ENCODE measurements at regions not wholly inside any gene's neighbourhood (a gene's known extent, or its start where the extent isn't known, plus 50 kb on each side); places are given as distances from the start of the nearest gene placed in this dataset.
"Not testable (repeated sequence)": the region's sequence is repeated elsewhere in the genome, so short reads cannot be mapped to it uniquely, and the experiment has no call there.

DNA sequence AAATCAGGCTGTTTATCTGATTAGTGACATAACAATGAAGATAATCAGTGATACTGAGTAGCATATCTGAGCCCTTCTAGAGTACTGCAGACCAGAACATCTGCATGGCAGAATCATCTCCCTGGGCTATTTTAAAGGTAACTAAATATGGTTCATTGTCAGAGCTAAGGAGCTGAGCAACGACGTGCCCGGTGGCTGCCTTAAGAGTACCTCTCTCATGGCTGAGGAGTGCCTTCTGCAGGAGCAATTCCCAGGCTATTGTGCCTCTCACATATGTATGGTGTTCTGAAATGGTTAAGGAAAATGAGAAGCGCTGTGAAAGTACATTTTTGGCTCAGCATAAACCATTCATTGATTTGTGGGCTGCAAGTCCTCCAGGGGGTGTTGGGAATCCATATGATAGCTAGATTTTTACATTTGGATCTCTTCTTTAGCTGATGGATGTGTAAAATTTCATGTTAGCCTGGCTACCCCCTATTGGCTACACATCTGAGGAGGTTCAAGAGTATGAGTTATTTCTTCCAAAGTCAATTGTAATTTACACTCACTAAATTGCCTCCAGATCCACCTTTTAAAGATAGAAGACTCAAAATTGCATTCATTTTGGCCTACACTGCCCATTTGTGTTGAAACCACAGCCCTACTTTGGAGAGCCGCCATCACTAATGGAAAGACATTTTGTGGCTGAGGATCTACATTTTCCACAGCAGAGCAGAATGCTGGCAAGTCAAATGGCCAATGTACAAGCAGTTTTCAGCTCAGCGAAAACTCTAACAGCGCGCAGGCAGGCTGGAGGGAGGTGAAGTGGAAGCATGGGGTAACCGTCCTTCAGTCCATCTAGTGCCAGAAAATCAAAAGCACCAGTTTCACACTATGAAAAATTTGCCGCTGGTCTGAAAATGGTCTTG lies 198.0 kb downstream of the SIM1 start:
- DNase-seq = no peak

DNA sequence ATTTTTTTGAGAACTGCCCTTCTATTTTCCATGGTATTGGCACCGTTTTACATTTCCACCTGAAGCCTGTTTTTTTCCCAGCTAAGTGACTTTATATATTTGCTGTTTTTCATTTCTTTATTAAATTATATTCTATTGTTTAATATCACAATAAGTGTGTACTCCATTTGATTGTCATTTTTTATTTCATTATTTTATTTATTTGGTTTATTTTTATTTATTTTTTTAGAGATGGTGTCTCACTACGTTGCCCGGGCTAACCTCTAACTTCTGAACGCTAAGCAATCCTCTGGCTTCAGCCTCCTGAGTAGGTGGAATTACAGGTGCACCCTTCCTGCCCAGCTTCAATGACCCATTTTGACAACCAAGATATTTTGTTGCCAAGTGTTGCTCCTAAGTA lies 202.6 kb downstream of the SIM1 start:
- DNase-seq = no peak

DNA sequence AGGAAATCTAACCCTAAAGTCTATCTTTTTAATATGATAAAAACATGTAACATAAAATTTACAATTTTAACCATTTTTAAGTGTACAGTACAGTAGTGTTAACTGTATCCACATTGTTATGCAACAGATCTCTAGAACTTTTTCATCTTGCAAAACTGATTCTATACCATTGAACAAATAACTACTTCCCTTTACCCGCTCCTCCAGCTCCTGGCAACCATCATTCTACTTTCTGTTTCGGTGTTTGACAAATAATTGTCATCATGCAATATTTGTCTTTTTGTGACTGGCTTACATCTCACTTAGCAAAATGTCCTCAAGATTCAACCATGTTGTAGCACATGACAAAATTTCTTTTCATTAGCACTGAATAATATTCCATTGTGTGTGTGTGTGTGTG lies 203.2 kb downstream of the SIM1 start:
- DNase-seq = no peak

DNA sequence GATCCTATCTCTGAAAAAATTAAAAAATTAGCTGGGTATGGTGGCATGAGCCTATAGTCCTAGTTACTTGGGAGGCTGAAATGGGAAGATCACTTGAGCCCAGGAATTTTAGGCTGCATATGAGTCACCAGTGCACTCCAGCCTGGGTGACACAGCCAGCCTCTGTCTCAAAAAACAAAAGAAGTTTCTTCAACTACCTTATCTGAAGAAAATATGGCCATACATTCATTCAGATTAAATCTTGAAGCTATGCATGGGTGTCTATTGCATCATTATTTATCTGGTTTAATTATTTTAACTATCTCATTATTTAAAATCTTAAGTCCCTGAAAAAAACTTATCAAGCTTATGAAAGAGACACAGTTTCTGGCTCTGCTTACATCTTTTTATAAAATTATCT lies 204.1 kb downstream of the SIM1 start:
- DNase-seq = no peak

DNA sequence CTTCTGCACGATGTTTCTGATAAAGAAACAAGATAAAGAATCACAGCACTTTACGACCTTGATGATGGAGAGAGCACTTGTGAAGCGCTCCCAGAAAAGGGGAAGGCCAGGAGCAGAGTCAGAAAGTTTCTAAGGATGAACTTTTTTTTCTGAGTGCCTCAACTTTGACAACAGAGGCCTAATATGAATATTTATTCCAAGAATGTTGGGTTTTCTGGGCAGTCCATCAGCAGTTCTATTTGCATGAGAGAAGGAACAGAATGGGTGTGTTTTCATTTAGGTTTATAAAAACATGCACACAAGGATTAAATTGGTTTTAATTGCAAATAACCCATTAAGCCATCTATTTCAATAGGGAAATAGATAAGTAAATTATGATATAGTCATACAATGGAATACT lies 204.9 kb downstream of the SIM1 start:
- DNase-seq = no peak

DNA sequence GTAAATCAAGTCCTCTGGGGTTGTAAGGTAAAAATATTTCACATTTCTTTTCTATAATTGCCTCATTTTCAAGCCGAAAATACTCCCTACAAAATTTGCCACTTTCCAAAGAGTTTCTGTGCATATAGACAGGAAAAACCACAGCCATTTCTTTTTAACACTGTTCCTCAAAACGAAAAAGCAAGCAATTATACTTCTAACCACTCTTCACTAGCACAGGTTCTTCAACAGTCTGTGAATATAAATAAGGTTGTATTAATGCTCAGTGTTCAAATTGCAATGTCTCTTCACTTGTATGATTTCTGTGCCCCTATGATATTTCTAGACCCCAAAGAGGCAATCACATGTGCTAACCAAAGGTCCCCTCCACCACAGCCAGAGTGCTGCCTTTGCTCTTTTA lies 206.0 kb downstream of the SIM1 start:
- DNase-seq = no peak

DNA sequence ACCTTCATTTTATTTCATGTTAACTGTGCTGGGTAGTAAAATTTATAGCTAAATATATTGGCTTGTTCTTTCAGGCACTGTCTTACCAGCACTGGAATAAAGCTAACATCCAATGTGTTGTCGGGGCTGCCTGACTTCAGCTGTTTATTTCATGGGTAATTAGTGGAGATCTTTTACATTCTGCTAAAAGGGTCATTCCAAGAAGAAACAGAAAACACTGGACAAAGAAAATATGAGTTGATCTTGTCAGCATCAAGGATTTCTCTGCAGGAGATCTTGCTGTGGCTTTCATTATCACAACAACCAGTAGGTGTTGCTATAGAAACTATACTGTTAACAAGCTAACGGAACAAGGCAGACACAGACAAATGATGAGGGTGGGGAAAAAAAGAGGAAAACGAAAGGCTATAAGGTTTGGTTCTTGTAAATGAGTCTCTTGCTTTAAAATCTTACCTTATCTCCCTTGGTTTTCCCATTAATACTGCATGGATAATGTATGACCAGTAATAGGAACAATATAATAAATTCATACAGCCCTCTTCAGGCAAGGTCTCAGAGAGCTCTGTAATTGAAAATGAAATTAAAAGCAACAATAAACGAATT lies 206.8 kb downstream of the SIM1 start:
- DNase-seq = no peak

DNA sequence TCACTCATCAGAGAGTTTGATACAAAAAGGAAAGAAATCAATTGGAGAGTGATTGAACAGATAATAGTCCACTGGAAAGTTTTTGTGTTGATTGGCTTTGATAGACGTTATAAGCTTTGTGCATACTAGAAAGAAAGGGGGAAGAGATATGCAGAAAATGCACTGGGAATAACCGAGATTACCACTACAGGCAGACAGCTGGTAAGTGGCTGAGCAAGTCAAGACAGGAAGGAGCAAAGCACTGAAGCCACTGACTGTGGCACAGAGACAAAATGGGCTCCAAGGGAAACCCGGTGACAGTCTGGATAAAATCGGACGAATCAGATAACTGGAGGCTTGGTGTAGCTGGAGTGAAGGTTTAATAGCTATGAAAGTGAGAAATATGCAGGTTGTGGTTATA lies 209.0 kb downstream of the SIM1 start:
- DNase-seq = no peak

DNA sequence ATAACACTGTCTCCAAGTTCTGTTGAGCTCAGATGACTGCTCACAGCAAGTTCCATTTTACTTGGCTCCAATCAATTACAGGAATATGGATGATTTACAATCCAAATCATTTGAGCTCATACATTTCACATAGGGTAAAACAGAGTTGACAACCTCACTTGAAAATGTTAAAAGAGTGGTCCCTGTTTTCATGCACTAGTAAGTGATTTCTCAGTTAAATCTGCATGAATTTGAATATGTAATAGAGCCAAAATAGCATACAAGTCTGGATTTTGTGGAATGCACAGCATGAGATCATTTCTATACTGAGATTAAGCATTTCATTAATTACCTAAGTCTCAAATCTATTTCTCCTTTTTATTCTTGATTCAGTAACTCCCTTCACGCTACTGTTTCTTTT lies 217.6 kb downstream of the SIM1 start:
- no peak for DNase-seq

DNA sequence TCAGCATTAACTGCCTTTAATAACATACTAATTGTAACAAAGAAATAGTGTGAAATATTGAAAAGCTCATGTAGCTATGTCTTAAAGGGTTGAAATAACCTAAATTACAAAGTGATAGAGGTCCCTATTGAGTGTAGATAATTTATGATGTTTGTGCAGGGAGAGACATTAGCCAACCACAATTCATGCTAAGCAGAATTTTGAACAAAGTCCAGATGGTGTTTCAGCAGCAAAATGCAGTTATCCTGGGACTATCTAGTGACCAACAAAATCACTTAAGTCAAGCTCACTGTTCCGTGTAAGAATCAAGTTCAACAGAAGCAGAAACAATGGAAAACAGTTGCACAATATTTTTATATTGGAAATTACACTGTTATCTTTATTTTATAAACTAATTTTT lies 218.5 kb downstream of the SIM1 start:
- no peak for DNase-seq

DNA sequence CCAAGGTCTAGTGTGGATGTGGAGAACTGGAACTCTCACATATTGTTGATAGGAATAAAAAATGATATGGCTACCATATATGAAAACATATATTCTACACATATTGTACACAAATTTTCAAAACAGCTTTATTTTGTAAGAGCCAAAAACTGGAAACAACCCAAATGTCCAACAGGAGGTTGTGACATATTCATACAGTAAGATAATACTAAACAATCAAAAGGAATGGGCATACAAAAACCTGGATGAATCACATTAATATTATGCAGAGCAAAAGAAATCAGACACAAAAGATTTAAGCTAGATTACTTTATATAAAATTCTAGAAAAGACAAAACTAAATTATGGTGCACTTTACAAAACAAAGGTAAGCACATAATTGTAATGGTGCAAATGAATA lies 223.9 kb downstream of the SIM1 start:
- DNase-seq = no peak

DNA sequence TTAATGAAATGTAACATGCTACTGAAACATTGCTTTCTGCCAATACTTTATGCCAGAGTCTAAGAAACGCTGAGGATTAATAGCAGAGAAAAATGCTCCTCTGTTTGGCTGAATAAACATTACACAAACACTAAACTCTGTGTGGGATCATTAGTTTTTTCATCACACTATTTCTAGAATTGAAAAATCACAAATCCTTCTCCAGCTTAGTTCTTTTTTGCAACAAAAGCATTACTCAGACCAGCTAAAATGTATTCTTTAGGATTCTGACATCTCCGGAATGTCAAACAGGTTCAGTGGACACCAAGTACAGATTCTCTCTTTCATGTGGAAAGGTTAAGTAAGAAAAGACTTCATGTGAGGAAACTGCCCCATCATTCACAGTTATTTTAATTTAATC lies 226.9 kb downstream of the SIM1 start:
- DNase-seq = no peak

DNA sequence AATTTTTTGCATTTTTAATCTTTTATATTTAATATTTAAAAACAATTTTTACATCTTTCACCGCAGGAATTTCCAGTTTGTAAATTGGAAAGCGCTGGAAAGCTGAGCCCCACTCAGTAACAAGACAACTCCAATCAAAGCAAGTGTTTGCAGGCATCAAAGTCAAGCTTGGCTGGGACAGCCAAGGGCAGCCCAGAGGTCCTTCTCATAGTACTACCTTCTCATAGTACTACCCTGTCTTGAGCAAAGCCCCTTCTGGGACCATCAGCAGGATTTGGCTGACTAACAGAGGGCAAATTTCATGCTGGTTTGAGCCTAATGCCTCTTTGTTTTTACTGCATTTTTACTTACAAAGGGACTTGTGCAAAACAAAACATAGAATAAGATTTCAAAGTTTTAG lies 228.3 kb downstream of the SIM1 start:
- DNase-seq = no peak

DNA sequence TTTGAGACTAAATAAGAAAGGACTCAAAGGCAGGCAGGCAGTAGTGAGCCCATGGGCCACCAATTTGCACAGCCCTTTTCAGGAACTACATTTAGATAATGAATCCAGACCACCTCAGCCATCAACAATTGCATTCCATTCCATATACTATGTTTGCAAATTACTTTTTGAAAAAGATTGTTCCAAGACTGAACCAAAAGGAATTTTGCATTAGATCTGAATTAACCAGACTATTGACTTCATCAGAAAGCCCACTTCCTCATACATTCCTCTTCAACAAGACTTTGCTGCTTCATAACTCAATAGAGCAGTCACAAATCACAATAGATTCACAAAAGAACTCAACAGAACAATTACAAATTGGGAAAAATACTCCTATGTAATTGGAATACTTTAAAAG lies 229.1 kb downstream of the SIM1 start:
- DNase-seq = no peak

DNA sequence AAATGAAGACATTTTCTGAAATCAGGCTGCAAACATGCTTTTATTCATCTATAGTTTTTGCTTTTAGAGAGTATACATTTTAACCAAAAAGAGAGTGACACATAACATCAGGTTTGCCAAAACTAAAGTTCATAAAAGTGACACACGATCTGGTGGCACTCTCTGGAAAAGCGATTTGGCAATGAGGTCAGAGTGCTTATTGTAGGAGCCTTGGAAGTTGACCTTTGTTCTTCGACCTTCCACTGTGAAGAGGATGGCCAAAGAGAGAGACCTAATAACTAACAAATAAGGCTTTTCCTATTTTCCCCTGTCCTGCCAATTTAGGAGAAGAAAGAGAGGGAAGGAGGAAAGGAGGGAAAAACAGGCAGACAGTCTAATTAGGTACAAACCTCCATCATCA lies 230.1 kb downstream of the SIM1 start:
- no peak for DNase-seq

DNA sequence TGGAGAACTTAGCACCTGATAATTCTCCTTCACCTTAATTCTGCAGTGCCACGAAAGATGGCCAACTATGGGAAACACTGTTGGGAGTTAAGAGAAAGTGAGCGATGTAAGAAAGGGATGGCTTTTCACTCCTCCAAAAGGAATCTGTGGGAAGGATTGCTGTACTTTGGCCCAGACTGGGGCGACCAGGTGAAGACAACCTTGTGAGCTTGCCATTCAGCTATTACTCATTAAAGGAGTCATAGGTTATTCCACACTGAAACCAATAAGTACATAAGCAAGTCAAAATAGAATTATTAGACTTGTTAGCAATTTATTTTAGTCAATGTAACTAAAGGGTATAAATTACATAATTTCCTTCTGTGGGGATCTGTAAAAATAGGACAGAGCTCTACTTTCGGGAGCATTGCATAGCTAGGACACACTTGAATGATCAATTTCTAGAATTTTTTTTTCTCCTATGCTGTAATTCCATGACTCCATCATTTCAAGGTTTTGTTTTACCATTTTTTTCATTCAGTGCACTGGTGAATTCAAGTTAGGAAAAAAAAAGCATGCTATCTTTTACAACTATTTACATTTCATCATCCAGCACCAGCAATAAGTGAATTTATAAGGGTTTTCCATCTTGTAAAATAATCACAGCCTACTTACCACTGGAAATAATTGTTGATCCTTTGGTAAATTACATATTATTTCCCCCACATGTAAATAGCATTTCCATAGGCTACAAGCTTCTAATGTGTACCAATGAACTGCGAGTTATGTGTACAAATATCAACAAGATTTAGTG lies 231.7 kb downstream of the SIM1 start:
- DNase-seq = no peak

DNA sequence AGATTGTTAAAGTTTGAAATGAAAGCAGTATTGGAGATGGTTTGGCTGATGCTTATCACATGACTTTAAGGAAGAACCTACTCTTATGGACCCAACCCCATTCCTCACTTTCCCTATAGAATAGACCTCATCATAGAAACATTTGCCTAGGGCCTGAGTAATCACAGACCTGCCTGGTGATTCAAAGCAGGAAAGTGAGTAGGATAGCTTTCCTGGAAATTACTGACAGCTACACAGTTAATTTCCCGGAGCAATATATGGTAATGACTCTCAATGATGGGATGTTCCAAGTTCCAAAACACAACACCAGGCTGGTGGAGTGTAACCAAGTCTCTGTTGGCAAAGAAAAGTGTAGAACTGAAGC lies 233.8 kb downstream of the SIM1 start:
- no peak for DNase-seq

DNA sequence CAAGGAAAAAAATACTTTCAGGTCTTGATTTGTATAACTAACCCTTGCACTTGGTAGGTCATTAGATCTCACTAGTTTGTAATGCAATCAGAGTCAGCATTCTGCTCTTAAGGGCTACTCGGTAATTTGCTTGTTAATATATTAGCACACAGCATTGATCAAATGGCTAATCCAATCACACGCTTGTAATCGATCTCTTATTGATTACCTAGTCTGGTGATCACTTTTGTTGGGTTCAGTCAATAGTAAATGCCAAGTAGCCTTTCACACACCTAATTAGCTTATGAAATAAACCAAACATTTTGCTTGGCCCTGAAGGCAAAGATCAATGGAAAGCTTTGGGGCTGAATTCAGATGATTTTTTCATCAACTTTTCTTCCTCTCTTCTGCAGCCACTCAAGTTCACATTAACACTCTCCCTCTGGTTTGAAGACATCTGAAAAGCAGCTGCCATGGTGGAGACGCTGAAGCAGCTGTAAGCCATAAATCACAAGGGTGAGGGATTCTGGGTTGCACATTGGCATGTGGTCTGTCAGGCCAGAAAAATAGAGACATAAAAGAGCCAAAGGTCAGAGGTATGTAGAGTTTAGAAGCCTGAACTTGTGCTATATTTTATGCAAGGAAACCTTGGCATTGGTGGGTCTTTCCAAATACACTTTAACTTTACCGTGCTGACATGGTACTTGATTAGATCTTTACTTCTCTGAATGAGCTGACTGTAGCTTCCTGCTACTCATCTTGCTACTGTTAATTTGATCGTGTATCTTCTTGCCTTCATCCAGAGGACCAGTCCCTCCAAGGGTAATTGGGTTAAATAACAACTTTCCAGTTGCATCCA lies 234.4 kb downstream of the SIM1 start:
- DNase-seq = no peak

DNA sequence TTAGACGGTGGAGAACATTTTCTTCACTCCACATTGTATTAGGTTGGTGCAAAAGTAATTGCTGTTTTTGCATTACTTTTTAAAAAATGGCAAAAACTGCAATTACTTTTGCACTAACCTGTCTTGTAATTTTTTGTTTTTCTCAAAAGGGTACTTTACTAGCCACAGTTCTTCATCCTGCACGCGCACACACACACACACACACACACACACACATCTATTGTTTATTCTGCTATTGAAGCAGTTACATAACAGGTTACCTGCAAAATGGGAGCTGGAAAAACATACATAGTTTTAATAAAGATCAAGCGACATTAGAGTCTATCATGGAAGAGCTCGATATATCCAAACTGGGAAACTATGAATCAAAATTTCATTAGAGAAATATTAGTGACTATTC lies 235.2 kb downstream of the SIM1 start:
- DNase-seq = no peak

DNA sequence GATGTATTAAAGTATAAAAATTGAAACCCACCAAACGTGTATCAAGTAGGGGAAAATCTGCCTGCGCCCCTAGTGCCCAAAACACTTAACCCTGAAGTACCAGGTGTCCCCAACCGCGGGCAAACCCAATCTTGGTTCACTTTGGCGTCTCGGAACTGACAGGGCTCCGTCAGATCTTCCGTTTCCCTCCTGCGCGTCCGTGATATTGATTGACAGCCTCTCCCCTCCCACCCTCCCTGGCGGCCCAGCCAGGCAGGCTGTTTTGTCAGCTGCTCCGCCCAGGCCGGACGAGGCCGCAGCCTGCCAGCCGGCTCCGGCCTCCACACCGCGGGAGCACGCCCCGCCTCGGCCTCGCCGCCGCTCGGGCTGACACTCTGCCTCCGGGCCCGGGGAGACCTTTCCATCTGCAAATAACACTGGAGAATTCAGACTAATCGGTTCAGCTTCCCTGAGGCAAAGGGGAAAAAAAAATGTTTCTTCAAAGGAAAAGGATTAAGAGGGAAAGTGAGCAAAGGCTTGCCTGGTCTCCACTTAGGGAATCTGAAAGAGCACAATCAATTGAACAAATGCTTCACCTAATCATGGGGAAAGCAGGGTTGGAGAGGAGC lies 234.9 kb upstream of the MCHR2 start:
- peak; percentile 33 for DNase-seq

DNA sequence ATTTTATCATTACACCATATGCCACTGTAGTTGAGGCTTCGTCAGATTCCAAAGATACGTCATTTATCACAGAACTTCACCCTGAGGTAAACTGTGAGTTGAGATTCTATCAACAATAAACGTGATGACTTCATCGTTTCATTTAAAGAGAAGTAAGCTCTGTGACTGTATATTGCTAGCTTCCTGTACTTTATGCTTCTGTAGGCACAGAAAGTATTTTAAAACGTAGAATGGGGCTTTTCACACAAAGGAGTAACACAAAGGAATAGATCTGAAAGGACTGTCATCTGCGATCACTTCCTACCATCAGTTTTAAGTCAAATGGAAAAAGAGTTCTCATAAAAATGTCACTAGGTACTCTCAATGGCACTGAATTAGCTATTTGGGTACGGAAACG lies 234.4 kb upstream of the MCHR2 start:
- DNase-seq = no peak

DNA sequence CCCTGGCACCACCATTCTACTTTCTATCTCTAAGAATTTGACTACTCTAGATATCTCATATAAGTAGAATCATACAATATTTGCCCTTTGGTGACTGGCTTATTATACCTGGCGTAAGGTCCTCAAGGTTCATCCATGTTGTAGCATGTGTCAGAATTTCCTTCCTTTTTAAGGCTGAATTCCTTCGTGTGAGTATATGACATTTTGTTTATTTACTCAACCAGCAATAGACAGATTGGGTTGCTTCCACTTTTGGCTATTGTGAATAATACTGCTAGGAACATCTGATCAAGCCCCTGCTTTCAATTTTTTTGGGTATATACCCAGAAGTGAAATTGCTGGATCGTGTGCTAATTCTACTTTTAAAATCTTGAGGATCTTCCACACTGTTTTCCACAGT lies 232.8 kb upstream of the MCHR2 start:
- no peak for DNase-seq

DNA sequence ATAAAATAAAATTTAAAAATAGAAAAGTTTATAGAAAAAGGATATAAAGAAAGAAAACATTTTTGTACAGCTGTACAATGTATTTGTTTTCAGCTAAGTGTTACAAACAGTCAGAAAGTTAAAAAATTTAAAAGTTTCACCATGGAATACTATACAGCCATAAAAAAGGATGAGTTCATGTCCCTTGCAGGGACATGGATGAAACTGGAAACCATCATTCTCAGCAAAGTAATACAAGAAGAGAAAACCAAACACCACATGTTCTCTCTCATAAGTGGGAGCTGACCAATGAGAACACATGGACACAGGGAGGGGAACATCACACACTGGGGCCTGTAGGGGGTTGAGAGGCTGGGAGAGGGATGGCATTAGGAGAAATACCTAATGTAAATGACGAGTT lies 229.9 kb upstream of the MCHR2 start:
- not testable (repeated sequence) for DNase-seq
